Amygdala (tissue), 56 donors: ENCODE measurements at regions not wholly inside any gene's neighbourhood (a gene's known extent, or its start where the extent isn't known, plus 50 kb on each side); places are given as distances from the start of the nearest gene placed in this dataset.
"Not testable (repeated sequence)": the region's sequence is repeated elsewhere in the genome, so short reads cannot be mapped to it uniquely, and the experiment has no call there.

ENCODE experiments used
- DNase-seq, 56 donors: peaks; one replicate each; lab custom pipeline; 2025; lab: John Stamatoyannopoulos, UW

GRCh38 chr20:58580474-58580835 lies 65.3 kb upstream of the APCDD1L start:
- no peak for DNase-seq

- DNase-seq = no peak
Observed at GRCh38 chr20:58579819-58580473, 64.7 kb upstream of the APCDD1L start.

DNA sequence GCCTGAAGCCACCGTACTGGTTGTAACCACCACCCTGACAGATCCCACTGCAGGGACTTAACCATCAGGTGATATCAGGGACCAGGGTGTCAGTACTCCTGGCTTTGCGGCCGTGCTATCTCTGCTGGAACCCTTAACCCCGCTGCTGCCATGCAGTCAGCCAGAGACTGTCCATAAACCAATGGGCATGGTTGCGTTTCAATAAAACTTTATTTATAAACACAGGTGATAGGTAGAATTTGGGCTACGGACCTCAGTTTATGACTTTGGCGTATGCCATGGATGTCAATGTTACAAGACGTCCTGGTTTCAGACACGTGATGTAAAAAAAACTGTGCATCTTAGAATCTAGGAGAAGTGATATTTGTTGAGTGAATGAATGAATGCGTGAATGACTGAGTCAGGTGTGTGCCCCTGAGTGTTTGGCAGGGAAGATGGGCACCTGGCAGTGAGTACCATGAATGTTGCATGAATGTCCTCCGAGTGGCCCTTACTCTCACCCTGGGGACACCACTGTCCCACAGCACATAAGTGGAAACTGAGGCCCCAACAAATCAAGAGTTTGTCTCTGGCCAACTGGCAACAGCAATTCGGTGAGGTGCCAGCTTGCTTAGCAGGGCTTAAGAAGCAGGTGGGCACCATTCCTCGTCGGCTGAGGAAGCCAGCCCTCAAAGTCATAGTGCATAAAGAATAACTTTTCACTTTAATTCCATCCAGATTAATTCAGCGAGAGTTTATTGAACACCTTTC lies 64.0 kb upstream of the APCDD1L start:
- no peak for DNase-seq

DNA sequence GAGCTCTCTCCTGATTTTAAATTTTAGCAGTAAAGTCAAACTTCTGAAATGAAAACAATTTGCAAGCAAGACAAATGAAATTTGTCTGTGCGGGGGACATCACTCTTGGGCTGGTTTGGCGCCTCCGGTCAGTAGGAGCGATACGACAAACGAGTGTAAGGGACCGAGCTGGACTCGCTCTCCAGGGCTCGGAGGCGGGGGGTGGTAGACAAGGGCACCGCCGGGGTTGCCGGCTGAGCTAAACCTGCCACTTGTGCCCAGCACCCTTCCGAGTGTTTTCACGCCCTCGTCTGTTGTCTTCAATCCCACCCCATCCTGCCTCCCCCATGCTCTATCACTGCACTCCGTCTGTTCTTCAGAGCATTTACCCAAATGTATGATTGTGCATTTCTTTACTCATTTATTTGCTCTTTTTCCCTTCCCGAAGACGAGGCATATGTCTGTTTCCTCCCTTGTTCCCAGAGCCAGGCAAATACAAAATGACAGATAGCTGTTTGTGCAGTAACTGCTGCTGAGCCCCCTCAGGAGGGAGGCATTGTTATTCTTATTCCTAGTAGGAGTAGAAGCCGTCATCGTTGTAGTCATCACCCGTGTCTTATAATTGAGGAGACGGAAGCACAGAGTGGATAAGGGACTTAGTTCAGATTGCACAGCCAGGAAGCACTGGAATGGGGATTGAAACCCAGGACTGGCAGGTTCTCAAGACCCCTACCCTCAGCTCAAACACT lies 62.8 kb upstream of the APCDD1L start:
- DNase-seq = peak in 1 of 56 donors; percentile 19

DNA sequence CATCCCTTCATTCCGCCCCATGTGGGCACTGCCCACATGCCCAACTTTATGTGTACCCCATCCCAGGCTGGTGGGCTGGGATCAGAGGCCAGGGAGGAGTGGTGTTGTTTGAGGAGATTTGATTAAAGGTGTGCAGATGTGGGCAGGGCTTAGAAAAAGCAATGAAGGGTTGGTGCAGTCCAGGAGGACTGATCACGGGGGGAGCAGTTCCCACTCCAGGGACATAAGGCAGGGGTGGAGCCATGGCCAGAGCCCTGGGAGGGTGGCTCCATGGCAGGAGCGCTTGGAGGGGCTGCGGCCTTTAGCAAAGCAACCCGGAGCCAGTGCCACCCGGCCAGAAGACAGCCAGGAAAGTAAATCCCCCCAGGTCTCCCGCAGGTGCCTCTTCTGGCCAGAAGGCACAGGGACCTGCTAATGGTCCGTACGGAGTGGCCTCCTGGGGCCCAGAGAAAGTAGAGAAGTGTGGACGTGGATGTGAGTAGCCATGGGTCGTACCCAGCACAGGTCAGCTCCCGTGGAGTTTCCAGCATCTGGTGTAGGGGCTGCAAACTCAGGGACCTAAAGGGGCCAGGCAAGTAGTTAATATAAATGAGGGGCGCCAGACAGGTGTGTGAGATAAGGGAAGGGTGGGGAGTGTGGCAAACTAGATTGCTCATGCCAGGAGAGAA lies 62.1 kb upstream of the APCDD1L start:
- no peak for DNase-seq

GRCh38 chr20:58576603-58576970 lies 61.4 kb upstream of the APCDD1L start:
- DNase-seq = no peak

DNA sequence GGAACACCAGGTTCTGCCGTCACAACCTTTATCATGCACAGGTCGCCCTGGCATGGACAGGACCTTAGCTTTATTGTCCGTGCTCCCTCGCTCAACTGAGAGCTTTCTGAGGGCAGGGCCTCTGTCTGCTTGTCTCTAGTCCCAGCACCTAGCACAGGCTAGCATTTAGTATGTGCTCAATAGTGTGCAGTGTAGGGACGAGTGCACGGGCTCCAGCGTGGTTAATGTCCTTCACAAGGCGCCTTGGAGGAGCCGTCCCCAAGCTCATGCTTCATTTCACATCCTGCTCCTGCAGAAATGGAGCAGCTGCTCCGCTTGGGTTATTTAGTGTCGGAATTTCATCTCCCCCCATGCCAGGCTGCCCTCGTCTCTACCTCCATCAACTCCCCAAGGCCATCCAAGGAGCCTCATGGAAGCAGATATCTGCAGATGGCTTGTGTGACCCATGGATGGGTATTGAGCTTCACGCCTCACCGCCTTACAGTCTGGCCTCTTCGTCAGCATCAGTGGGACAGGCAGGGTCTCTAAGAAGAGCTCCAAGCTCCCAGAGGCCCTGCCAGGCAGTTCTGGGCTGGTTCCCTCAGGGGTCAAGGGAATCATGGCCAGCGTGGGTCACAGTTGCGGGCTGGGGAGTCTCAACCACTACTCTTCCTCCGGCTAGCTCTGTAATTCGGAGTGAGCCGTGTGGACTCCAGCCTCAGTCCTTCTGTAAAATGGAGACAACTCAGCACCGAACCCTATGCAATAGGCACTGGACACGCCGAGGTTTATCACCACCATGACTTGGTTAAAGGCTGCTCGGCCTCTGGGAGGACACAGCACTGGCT lies 60.8 kb upstream of the APCDD1L start:
- no peak for DNase-seq

DNA sequence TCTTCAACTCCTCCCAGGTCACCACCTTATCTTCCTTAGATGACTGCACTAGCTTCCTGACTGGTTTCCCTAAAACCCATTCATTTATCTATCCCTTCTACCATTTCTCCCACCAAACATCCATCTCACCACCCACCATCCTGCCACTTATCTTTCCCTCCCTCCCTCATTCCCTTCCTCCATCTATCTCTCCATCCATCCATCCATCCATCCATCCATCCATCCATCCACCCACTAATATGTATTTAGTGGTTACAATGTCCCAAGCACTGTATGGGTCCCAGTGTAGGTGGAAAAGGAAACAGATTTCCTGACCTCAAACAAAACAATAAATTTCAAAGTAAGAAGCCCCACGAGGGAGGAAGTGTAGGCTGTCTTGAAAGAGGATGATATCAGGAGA lies 59.3 kb upstream of the APCDD1L start:
- no peak for DNase-seq

- DNase-seq = no peak
Observed at GRCh38 chr20:58573986-58574385, 58.8 kb upstream of the APCDD1L start.

- no peak for DNase-seq
Observed at GRCh38 chr20:58573257-58573656, 58.1 kb upstream of the APCDD1L start.

- DNase-seq = not testable (repeated sequence)
Observed at GRCh38 chr20:58572428-58572763, 57.2 kb upstream of the APCDD1L start.

- DNase-seq = no peak
Observed at GRCh38 chr20:58571693-58572427, 56.7 kb upstream of the APCDD1L start.

DNA sequence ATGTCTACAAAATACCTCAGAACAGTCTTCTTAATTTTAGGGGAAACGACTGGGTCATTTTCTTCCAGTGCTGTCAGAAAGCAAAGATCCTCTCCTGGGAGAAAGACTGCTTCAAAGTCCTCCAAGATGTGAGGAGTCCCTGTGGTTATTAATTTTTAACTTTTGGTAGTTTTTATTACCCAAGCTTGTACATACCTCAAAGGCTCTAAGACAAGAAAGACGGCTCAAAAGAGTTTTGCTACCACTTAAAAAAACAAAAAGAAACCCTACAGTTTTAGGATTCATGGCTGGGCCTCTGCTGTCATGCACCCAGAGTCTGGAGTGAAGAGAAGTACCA lies 56.1 kb upstream of the APCDD1L start:
- no peak for DNase-seq

- DNase-seq = no peak
Observed at GRCh38 chr20:58570204-58570859, 55.1 kb upstream of the APCDD1L start.

DNA sequence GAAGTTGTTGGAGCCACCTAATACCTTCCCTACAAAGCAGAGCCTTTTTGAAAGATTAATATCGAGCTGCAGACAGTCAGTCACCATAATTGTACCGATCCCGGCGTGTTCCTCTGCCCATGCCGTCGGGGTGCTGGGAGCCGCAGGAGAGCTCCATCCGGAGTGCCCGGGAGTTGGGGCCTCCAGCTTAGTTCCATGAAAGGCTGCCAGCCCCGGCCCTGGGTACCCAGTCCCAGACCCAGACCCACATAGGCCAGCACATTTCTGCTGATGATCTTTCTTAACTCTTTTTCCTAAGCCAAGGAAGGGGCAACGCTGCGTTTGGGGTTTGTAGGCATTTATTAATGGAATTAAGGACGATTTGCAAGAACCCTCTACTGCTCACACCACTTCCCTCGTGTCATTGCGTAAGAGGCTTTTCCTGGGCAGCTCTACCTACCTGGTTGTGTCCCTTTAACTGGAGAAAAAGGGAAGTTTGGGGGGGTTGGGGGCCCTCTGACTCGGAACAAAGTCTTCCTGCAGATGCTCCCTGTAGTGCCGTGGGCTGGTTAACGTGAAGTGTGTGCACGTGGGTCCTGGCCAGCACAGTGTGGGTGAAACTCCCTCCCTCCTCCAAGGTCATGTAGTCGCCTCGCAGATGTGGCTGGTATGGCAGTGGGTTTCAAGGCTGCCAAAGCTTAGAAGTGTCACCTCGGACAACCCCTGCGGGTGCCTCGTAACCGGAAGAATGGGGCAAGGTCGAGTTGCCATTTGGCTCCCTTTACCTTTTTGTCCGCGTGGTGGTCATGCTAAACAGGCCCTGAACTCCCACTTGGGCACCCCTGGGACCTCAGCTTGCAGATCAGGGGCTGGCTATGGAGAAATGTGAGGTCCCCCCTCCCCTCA lies 54.3 kb upstream of the APCDD1L start:
- no peak for DNase-seq

DNA sequence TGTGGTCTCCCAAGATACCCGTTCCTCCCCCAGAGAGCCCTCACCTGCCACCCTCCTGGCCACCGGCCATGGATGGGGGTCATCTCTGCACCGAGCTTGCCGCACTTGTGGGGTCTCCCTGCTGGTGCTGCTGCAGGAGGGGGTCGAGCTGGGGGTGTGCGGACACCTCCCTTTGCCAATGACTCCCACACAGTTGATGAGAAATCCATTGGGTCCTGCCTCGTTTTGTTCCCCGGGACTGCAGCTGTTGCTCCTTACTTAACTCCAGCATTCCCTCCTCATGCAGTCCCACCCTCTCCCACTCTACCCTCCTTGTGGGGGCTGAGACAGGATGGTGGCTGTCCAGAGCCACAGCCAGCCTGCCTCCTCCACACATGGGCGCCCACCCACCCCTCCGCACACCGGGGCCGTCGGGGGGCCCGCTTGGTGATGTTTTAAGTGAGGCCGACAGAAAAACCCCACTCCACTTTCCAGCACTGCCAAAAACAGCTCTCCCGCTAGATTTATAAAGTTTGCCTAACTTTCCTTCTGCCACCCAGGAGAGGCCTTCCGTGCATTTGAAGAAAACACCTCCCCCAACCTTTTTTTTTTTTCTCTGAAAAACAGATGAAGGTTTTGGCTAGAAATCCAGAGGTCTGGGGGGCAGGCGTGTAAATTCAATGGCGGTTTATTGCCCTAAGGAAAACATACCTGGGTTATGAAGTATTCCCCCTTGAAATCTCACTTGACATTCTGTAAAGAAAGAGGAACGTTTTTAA lies 53.5 kb upstream of the APCDD1L start:
- no peak for DNase-seq

- DNase-seq = no peak
Observed at GRCh38 chr20:58568126-58568482, 52.9 kb upstream of the APCDD1L start.

GRCh38 chr20:58567437-58567836 lies 52.2 kb upstream of the APCDD1L start:
- no peak for DNase-seq
